SK-N-DZ (cell line): ENCODE measurements at regions not wholly inside any gene's neighbourhood (a gene's known extent, or its start where the extent isn't known, plus 50 kb on each side); places are given as distances from the start of the nearest gene placed in this dataset.

Source experiments
- DNase-seq: peaks from one replicate; pipeline ENCODE4 v3.0.0-alpha.2; 2015; ENCODE audit warnings: low spot score

DNA sequence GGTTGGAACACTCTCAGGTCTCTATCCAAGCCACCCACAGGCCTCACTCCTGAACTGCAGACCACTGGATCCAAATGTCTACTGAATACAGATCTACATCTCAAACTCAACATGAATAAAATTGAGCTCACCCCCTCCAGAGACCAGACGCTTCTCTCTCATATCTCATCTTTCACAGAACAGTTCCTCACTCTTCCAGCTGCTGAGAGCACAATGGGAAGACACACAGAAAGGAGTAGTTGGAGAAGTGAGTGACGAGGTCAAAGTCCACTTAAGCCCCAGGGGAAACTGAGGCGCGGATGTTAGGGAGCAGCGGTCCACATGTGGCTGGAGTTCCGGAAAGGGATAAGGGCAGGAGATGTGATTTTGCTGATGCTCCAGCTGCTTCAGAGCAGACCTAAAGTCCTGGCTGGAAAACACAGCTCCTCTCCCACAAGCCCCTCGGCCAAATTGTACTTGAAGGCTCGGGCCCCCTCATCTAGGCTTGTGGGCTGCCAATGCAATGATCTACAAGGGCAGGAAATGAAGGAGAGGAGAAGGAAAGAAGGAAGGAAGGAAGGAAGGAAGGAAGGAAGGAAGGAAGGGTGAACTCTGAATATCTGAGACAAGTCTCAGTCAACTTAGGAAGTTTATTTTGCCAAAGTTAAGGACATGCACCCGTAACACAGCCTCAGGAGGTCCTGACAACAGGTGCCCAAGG lies 211.2 kb upstream of the TLE3 start:
- no peak for DNase-seq

DNA sequence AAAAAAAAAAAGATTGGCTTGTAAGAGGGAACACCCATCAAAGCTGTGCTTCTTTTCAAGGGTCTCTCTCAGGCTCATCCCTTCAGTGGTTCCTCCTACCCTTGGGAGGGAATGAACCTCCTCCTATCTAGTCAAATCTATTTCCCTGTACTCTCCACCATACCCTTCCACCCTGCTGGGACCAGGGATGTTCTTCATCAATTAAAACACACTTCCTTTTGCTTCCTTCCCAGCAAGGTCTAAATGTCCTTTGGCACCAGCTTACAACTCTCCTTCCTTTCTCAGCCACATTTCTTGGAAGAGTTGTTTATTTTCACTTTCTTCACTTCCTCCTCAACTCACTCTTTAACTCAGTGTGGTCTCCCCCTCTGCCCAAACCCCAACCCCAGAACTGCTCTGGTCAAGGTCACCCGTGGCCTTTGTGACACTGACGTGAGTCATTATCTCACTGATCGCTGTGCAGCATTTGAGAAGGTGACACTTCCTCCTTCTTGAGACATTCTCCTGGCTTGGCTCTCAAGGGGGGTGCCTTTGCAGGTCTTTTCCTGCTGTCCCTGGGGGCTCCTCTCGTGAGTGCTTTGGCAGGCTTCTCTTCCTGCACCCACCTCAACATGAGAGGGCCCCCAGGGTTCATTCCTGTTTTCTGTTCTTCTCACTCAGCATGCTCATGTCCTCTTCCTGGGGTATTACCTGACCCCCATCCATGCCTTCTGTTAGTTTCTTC lies 210.5 kb upstream of the TLE3 start:
- no peak for DNase-seq

DNA sequence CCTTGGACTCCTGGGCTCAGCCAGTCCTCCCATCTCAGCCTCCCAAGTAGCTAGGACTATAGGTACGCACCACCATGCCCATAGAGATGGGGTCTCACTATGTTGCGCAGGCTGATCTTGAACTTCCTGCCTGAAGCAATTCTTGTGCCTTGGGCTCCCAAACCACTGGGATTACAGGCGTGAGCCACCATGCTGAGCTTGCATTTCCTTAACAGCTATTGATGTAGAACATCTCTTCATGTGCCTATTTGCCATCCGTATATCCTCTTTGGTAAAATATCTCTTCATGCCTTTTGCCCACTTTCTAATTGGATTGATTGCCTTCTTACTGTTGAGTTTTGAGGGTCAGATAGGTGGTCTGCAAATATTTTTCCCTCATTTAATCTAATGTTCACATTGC lies 208.9 kb upstream of the TLE3 start:
- DNase-seq: no peak

DNA sequence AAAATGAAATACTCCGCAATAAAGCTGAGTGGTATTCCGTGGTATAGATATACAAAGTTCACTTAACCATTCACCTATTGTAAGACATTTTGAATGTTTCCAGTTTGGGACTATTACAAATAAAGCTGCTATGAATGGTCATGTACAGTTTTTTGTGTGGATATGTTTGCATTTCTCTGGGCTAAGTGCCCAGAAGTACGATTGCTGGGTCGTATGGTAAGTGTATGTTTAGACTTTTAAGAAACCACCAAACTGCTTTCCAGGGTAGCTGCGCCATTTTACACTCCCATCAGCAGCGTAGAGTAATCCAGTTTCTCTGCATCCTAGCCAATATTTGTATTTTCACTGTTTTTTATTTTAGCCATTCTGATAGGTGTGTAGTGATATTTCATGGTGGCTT lies 208.4 kb upstream of the TLE3 start:
- DNase-seq: no peak

DNA sequence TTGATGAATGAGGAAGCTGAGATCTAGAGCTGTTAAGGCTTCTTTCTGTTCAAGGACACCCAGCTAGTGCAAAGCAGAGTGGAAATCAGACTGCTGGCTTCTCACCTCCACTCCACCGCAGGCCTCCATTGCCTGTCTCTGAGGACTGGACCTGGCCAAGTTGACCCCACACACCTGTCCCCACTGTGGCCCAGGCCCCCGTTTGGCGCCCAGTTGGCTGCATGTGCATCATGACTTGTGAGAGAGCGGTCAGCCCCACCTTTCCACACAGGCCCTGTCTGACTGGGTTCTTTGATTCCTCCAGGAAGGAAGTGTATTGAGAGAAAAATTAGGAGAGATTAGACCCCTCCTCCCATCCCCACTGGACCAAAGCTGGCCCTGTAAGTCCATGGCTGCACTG lies 206.3 kb upstream of the TLE3 start:
- no peak for DNase-seq

DNA sequence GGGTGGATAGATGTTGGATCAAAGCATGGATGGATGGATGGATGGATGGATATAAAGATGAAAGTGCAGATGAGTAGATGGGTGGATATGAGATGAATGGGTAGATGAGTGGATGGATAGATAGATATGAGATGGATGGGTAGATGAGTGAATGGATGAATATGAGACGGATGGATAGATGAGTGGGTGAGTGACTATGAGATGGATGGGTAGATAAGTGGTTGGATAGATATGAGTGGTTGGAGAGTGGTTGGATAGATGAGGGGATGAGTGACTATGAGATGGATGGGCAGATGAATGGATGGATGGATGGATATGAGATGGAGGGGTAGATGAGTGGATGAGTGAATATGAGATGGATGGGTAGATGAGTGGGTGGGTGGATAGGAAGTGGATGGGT lies 204.6 kb upstream of the TLE3 start:
- DNase-seq: no peak

DNA sequence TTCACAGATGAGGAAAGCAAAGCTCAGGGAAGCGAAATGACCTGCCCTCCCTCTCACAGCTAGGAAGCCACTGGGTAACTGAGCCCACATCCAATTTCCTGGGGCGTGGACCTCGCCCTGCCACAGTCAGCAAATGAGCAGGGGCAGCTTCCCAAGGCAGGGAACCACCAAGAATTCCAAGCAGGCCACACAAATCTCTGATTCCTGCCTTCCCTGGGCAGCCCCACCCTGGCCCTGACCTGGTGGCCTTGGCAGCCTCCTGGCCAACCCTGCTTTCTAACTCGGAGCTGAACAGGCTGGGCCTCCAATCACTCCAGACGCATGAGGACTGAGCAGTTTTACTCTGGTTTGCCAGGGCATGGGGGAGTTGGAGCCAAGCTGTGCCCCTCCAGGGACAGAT lies 203.7 kb upstream of the TLE3 start:
- DNase-seq: no peak

DNA sequence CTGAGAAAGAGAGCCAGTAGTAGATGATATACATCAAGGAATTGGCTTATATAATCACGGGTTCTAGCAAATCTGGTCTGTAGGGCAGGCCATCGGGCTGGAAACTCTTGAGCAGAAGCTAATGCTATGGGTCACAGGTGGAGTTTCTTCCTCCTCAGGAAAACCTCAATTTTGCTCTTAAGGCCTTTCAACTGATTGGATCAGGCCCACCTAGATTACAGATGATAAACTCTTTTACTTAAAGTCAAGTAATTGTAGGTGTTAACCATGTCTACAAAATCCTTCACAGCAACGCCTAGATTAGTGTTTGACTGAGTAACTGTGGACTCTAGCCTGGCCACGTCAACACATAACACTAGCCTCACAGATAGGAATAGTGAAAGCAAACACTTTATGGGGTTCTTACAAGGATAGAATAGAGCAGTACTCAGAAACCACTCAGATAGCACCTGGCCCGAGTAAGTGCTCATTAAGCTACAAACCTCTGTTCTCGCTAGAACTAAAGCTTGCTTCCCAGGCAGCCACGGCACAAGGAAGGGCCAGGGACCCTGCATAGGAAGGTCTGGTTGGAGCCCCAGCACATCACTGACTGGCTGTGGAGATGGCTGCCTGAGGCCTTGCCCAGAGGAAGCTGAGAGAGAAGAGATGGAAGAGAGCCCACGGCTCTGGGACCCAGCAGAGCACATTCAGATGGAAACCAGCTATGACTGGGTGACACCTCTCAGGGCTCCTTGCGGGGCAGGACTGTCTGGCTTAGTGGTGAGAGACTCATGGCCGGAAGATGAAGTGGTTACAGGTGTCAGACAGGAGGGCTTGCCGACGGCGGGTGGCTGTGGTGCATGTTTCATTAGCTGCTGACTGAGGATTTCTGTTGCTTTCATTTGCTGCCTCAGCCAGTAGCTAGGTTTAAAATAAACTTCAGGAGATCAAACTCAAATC lies 202.5 kb upstream of the TLE3 start:
- DNase-seq: no peak

DNA sequence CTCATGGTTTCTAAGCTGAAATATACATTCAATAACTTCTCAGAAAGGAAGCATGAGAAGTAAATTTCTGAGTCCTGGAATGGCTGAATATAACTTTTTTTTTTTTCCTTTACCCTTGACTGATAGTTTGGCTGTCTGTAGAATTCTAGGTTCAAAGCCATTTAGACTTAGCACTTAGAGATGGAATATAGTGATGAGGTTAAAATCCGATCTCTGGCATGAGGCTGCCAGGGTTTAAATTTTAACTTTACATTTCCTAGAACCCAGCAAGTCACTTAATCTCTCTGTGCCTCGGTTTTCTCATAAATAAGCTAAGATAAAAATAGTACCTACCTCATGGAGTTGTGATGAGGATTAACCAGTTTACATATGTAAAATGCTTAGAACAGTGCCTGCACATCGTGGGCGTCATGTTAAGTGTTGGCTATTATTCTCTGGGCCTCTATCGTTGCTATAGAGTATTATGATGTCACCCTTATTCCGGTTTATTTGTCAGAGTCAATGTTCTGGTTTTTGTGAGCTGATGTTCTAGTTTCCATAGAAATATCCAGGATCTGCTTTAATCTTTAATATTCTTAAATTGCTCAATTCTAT lies 199.8 kb upstream of the TLE3 start:
- no peak for DNase-seq

DNA sequence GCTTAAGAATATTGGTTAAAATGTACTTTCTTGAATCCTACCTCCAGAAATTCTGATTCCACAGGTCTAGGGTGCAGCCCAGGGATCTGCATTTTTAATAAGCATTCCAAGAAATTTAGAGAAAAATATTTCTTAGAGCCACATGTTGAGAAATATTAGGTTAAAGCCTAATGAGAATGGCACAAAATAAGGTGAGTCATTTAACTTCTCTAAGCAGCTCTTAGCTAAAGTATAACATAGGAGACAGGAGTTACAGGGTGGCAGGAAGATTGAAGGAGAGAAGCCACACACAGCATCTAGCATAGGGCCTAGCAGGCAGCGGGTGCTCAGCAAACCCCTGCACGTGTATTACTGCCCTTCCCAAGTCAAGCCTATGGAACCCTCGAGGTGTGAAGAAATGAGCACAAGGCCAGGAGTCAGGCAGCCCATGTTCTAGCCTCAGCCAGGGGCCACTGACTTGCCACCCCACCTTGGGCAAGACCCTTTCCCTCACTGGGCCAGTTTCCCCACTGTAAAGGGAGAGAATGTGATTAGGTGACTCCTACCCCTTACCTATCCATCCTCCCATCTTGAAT lies 197.1 kb upstream of the TLE3 start:
- no peak for DNase-seq

DNA sequence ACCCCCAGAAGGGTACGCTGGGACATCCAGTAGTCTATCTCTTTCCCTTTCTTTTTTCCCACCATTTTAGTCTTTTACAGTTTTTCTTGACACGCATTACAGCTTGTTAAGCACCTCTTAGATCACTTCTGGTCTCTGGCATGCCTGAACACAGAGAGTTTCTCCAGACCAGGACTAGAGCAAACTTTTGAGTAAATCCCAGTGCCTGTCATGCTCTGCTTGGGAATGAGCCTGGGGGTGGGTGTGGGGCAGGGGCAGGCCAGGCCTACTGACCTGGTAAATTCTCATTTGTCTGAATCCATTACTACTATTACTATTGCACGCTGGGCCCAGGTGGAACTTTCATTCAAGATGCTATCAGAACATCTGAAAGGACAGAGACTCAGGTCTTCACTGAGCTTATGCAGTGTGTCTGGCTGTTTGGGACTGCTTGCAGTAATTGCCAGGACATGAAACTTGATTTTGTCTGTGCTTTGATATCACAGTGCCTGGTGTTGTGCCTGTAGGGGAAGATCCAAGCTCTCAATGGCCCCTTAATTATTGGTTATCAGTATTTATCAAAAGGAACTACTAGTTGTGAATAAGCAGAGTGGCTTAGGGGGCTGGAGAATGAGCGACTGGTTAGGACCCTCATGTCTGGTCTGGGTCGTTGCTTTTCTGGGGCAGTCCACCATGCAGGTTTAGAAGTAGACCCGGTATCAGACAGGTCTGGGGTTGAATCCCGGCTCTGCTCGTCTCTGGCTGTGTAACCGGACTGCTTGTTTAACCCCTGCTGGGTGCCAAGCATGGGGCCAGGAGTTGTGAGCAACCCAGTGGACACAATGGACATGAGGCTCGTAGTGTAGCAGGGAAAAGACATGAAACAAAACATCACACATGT lies 196.1 kb upstream of the TLE3 start:
- DNase-seq: peak; percentile 54

DNA sequence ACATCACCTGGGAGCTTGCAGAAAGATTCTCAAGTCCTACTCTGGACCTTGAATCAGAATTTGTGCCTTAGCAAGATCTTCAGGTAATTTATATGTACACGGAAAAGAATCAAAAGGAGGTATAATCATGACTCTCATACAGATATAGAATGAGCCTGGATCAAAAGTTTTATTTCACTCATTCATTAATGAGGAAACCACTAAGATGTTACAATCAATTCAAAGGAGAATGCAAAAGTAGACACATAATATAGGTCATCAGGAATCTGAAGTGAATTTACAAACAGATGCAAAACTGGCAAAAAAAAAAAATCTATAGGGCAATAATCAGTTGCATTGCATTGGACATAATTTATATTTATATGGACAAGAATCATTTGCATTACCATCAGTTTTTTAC lies 195.4 kb upstream of the TLE3 start:
- DNase-seq: no peak

DNA sequence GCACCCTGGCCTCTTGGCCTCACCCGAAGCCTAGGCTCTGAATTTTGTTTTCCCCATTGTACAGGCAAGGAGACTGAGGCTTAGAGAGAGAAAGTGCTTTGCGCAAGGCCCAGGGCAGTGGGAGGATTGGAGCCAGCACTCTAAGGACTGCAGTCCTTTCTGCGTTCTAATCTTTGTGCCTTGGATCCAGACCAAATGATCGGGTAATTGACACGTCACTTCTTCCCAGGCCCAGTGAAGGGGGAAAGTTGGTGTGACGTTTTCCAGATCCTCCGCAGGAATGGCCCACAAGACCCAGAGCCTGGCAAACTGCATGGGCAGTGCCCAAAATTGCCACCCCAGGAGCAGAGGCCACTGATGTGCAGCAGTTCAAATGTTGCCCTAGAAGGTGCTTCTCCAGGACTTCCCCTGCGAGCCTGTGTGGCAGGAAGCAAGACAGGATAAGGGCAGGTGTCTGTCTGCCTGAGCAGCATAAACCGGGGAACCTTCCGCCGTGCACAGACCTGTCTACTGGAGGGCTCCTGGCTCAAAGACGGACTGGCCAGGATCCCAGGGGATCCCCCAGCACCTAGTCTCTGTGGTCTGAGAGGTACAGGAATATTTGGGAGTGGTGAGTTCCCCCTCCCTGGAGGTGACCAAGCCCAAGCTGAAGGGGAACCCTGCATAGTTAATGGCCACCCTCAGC lies 194.5 kb upstream of the TLE3 start:
- DNase-seq: no peak

DNA sequence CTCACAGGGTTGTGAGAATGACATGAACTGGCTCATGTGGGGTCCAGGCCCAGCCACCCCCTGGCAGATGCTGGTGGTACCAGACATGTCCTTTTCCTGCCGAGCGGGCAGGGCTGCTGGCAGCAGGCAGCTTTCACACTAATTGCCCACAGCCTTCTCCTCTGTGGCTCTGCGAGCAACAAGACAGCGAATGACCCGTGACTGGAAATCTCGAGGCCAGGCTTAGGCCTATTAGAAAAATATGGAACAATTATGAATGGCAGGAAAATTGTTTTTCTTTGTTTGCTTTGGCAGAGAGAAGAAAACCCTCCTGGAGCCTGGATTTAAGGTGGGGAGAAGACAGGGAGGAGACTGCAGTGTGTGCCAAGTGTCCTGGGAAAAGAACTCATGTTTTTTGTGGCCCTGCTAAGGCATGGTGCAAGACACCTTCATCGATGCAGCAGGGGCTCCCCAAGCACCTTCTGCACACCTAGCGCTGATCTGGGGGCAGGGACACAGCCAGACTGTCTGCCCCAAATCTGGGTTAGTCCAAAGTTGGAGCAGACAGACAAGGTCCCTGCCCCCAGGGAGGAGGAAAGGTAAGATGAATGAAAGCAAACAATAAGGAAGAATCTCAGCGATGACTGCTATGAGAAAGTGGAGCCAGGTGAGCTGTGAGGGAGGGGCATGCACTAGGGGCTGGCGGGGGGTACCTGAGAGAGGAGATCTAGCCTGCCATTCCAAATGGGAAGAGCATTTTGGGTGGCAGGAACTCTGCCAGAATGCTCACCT lies 193.8 kb upstream of the TLE3 start:
- DNase-seq: no peak

DNA sequence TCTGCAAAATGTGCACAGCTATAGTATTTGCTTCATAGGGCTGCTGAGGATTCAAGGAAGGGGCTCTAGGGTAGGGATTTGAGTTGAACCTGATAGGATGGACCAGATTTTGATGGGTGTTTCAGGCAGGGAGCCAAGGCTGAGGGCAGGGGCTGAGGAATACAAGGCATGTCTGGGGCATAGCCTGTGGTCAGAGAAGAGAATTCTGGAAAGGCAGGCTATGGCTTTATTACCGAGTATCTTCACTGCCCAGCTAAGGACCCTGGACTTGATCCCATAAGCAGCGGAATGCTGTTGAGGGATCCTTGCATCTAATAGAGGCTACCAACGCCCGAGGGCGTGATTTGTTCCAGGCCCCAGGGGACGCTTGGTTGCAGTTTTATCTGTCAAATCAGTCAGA lies 193.0 kb upstream of the TLE3 start:
- no peak for DNase-seq

DNA sequence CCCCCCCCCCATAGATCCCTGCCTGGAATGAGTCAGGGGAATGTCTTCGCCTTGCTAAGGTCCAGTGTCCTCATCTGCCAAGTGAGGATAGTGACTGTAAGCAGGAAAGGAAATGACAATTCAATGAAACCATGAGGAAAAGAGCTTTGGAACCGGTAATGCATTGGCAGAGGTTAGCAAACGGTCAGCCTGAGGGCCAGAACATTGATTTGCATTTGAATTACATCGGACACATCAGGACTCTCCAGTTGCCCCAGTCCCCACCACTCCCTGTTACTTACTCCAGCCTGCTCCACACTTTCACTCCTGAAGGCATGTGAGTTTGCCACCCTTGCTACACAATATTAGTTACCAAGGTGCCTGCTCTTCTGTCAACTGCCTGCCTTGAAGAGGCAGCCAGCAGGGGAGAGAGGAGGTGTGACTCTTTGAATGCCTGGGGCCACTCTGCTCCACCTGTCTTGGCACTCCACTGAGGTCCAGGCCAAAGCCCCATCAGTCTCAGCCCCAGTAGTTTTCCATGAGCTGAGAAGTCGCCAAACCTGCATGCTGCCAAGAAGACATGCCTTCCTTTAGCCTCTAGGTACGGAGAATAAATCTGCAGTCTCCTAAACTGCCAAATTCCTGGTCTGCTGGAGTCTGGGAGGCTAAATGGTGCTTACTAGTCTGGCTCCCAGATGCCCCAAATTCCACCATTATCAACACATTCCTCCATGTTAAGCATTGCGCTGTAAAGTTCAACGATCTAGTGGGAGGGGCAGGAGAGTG lies 191.7 kb upstream of the TLE3 start:
- no peak for DNase-seq

DNA sequence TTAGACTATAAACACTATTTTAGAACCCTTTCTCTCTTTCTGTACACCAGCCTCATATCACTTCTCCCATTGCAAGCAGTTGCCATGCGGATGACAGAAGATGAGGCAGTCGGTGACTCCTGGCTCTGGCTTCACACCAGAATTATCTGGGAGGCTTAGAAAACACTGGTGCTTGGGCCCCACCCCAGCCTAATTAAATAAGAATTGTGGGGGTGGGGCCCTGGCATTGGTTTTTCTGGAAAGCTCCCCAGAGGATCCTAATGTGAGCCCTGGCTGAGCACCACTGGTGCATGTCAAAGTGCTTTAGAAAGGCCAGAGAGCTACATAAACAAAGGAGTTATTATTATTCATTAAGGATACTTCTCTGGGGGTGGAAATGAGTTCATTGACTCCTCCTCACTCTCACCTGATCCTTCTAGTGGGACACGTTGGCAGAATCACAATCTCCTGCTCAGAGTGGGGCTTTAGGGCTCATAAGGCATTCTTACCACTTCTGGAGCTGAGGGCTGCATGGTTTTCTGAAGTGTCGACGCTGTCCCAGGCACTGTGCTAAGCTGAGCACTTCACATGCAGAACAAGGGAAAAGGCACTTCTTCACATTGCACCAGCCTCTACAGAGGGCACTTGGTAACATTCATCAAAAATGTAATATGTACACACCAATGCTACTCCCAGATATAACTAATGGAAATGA lies 188.5 kb upstream of the TLE3 start:
- no peak for DNase-seq
